Mesothelial cell of epicardium (in vitro differentiated cells): ENCODE measurements at regions not wholly inside any gene's neighbourhood (a gene's known extent, or its start where the extent isn't known, plus 50 kb on each side); places are given as distances from the start of the nearest gene placed in this dataset.
"Not testable (repeated sequence)": the region's sequence is repeated elsewhere in the genome, so short reads cannot be mapped to it uniquely, and the experiment has no call there.

Experiments used
- DNase-seq, 2 experiments: peaks; one replicate each; pipeline ENCODE4 v3.0.0; 2021; ENCODE audit warnings: low spot score in 2 of 2; ENCODE audit not compliant: unreplicated experiment in 2 of 2
- H3K27ac Mint-ChIP-seq: 2 replicates; pipeline ENCODE4 v1.8.0; 2021; ENCODE audit warnings: mixed read lengths
- H3K27me3 Mint-ChIP-seq: 2 replicates; pipeline ENCODE4 v1.8.0; 2021; ENCODE audit warnings: low read depth, mixed read lengths
- H3K36me3 Mint-ChIP-seq: 2 replicates; pipeline ENCODE4 v1.8.0; 2021; ENCODE audit warnings: mixed read lengths
- H3K4me1 Mint-ChIP-seq: 2 replicates; pipeline ENCODE4 v1.8.0; 2021; ENCODE audit warnings: mixed read lengths
- H3K4me3 Mint-ChIP-seq: 2 replicates; pipeline ENCODE4 v1.8.0; 2021; ENCODE audit warnings: mild to moderate bottlenecking, moderate library complexity, mixed read lengths
- H3K9me3 Mint-ChIP-seq: 2 replicates; pipeline ENCODE4 v1.8.0; 2021; ENCODE audit warnings: mixed read lengths
- CTCF ChIP-seq: fragments of 200-600 bp; sonication (generic); IDR thresholded peaks from one replicate; pipeline ENCODE4 v1.5.0; 2021; ENCODE audit warnings: antibody characterized with exemption; ENCODE audit not compliant: unreplicated experiment

GRCh38 chr1:217133958-217134856 is 411.0 kb upstream of the ESRRG start:
- TF ChIP-seq CTCF: no peak
- Mint-ChIP-seq H3K36me3 (no peaks in the 10 kb centered on the region), H3K27ac (no peak overlapping the region), H3K4me1 (peaks cover 38% of the 10 kb centered on the region), H3K27me3 (peaks cover 99% of the 10 kb centered on the region), H3K4me3 (peak overlapping the region; percentile 74), H3K9me3 (no peaks in the 10 kb centered on the region)
- no peak for DNase-seq

GRCh38 chr1:217133092-217133491 is 409.9 kb upstream of the ESRRG start:
- H3K27ac Mint-ChIP-seq: no peak overlapping the region
- no peak for DNase-seq
- H3K4me1 Mint-ChIP-seq: peaks cover 27% of the 10 kb centered on the region
- H3K4me3 Mint-ChIP-seq: no peak overlapping the region
- H3K27me3 Mint-ChIP-seq: peaks cover 99% of the 10 kb centered on the region
- H3K36me3 Mint-ChIP-seq: no peaks in the 10 kb centered on the region
- no peak for TF ChIP-seq CTCF
- no peaks in the 10 kb centered on the region for H3K9me3 Mint-ChIP-seq

- not testable (repeated sequence) for H3K27ac Mint-ChIP-seq, H3K4me3 Mint-ChIP-seq, H3K4me1 Mint-ChIP-seq, DNase-seq, H3K36me3 Mint-ChIP-seq
- H3K27me3 Mint-ChIP-seq: peaks cover 56% of the 10 kb centered on the region
- peaks cover 15% of the 10 kb centered on the region for H3K9me3 Mint-ChIP-seq
These were observed 400.1 kb upstream of the ESRRG start for GRCh38 chr1:217123340-217123739.

- TF ChIP-seq CTCF: no peak
- H3K27me3 Mint-ChIP-seq: peaks cover 46% of the 10 kb centered on the region
- DNase-seq: no peak
- no peak overlapping the region for H3K4me3 Mint-ChIP-seq
- H3K27ac Mint-ChIP-seq: no peak overlapping the region
- H3K36me3 Mint-ChIP-seq: no peaks in the 10 kb centered on the region
- H3K4me1 Mint-ChIP-seq: peaks cover 15% of the 10 kb centered on the region
- peaks cover 11% of the 10 kb centered on the region for H3K9me3 Mint-ChIP-seq
These were observed 394.8 kb upstream of the ESRRG start for GRCh38 chr1:217117973-217118465.

- Mint-ChIP-seq H3K4me3 (no peak overlapping the region), H3K36me3 (no peaks in the 10 kb centered on the region), H3K27me3 (peaks cover 59% of the 10 kb centered on the region), H3K4me1 (peaks cover 15% of the 10 kb centered on the region), H3K27ac (peak overlapping the region; percentile 1), H3K9me3 (peaks cover 10% of the 10 kb centered on the region)
- TF ChIP-seq CTCF: no peak
- DNase-seq: no peak
These were observed 392.5 kb upstream of the ESRRG start for GRCh38 chr1:217115404-217116380.
